ENCODE measurements at regions not wholly inside any gene's neighbourhood (a gene's known extent, or its start where the extent isn't known, plus 50 kb on each side); places are given as distances from the start of the nearest gene placed in this dataset.

- no peak for DNase-seq (ENCODE audit: low spot score)
Observed at GRCh38 chr2:23241611-23242245, 143.3 kb upstream of the KLHL29 start.

- no peak for DNase-seq (ENCODE audit: low spot score)
Observed at GRCh38 chr2:23243073-23243659, 141.8 kb upstream of the KLHL29 start.

GRCh38 chr2:23244617-23245016, 140.4 kb upstream of the KLHL29 start:
- no peak for DNase-seq (ENCODE audit: low spot score)

GRCh38 chr2:23246992-23247683, 137.8 kb upstream of the KLHL29 start:
- no peak for DNase-seq (ENCODE audit: low spot score)

- no peak for DNase-seq (ENCODE audit: low spot score)
Observed at GRCh38 chr2:23248667-23249066, 136.3 kb upstream of the KLHL29 start.

- no peak for DNase-seq (ENCODE audit: low spot score)
Observed at GRCh38 chr2:23249348-23249747, 135.6 kb upstream of the KLHL29 start.

GRCh38 chr2:23250371-23250770, 134.6 kb upstream of the KLHL29 start:
- DNase-seq (ENCODE audit: low spot score): no peak

- DNase-seq (ENCODE audit: low spot score): no peak
Observed at GRCh38 chr2:23256643-23257042, 128.3 kb upstream of the KLHL29 start.

GRCh38 chr2:23260621-23261020, 124.4 kb upstream of the KLHL29 start:
- no peak for DNase-seq (ENCODE audit: low spot score)

GRCh38 chr2:23268467-23269263, 116.3 kb upstream of the KLHL29 start:
- DNase-seq (ENCODE audit: low spot score): no peak

GRCh38 chr2:23269747-23270146, 115.2 kb upstream of the KLHL29 start:
- DNase-seq (ENCODE audit: low spot score): no peak

GRCh38 chr2:23270810-23271209, 114.2 kb upstream of the KLHL29 start:
- DNase-seq (ENCODE audit: low spot score): no peak

- no peak for DNase-seq (ENCODE audit: low spot score)
Observed at GRCh38 chr2:23271230-23271629, 113.7 kb upstream of the KLHL29 start.

GRCh38 chr2:23273786-23274185, 111.2 kb upstream of the KLHL29 start:
- no peak for DNase-seq (ENCODE audit: low spot score)

- DNase-seq (ENCODE audit: low spot score): no peak
Observed at GRCh38 chr2:23280401-23280800, 104.6 kb upstream of the KLHL29 start.

GRCh38 chr2:23283653-23284052, 101.3 kb upstream of the KLHL29 start:
- DNase-seq (ENCODE audit: low spot score): no peak

- no peak for DNase-seq (ENCODE audit: low spot score)
Observed at GRCh38 chr2:23285091-23285800, 99.7 kb upstream of the KLHL29 start.

GRCh38 chr2:23286031-23286757, 98.8 kb upstream of the KLHL29 start:
- DNase-seq (ENCODE audit: low spot score): no peak

- no peak for DNase-seq (ENCODE audit: low spot score)
Observed at GRCh38 chr2:23286758-23287704, 97.9 kb upstream of the KLHL29 start.

- no peak for DNase-seq (ENCODE audit: low spot score)
Observed at GRCh38 chr2:23289671-23290070, 95.3 kb upstream of the KLHL29 start.

Measured in NAMALWA (cell line).